HCT116 (cell line): ENCODE measurements at regions not wholly inside any gene's neighbourhood (a gene's known extent, or its start where the extent isn't known, plus 50 kb on each side); places are given as distances from the start of the nearest gene placed in this dataset.

ENCODE experiments used
- ATAC-seq: fragments of 200-7000 bp; cut with Tn5 transposase; 2 replicates; pipeline ENCODE4 v1.9.1; 2020; ENCODE audit warnings: mild to moderate bottlenecking, moderate library complexity
- BruUV-seq: library from RNA; stranded (reverse); fragments of 400-500 nt; replicated peaks from 2 replicates; lab custom pipeline; 2021; lab: Mats Ljungman, UMichigan
- CTCF ChIA-PET: fragments of 300-600 bp; sonication (Branson Sonifier 250); formaldehyde crosslinking; loops from one replicate; lab custom pipeline; 2021; ENCODE audit warnings: antibody characterized with exemption; lab: Charles Lee
- POLR2A ChIA-PET: fragments of 300-600, 350-600 bp; sonication (Branson Sonifier 250); formaldehyde crosslinking; loops from one replicate; lab custom pipeline; 2021; ENCODE audit warnings: antibody characterized with exemption; lab: Charles Lee
- RAD21 ChIA-PET, 2 experiments: fragments of 300-600 bp; sonication (Branson Sonifier 250); formaldehyde crosslinking; loops; one replicate each; lab custom pipeline; 2023; ENCODE audit warnings: low total read pairs in 2 of 2; ENCODE audit not compliant: uncharacterized antibody in 2 of 2, unreplicated experiment in 2 of 2, low non-redundant PET in 1 of 2; lab: Charles Lee
- DNase-seq: peaks from one replicate; pipeline ENCODE4 v3.0.0-alpha.2; 2010; ENCODE audit warnings: low read depth, low spot score
- H2AFZ ChIP-seq: fragments of 200-600 bp; shearing (Covaris generic), sonication (generic); 2 replicates; pipeline ENCODE4 v1.6.1; 2017; ENCODE audit warnings: low read depth, mixed run types, mixed read lengths, antibody characterized with exemption, low read length; ENCODE audit not compliant: poor library complexity, severe bottlenecking
- H3K27ac ChIP-seq: 2 replicates; pipeline ENCODE4 v1.5.1; 2012; ENCODE audit warnings: low read depth, low read length
- H3K27me3 ChIP-seq: fragments of 200-600 bp; sonication (generic); 2 replicates; pipeline ENCODE4 v1.6.1; 2016; ENCODE audit warnings: mixed run types, low read length, mixed read lengths; ENCODE audit not compliant: insufficient read depth
- H3K36me3 ChIP-seq, 2 experiments: fragments of 200-500 bp in 1 of 2; fragments of 200-600 bp in 1 of 2; sonication (Bioruptor generic) in 1 of 2; sonication (generic) in 1 of 2; 2 replicates each; pipeline versions ENCODE4 v1.5.1 to v1.6.1; 2014 to 2016; ENCODE audit warnings: low read length in 2 of 2, inconsistent platforms in 1 of 2, mixed read lengths in 1 of 2, mixed run types in 1 of 2; ENCODE audit not compliant: insufficient read depth in 2 of 2, control insufficient read depth in 1 of 2
- H3K4me1 ChIP-seq, 2 experiments: fragments of 200-600 bp in 1 of 2; sonication (generic) in 1 of 2; 2 replicates each; pipeline versions ENCODE4 v1.5.1 to v1.6.1; 2012 to 2017; ENCODE audit warnings: low read length in 2 of 2, inconsistent platforms in 1 of 2, mild to moderate bottlenecking in 1 of 2, mixed read lengths in 1 of 2, mixed run types in 1 of 2, moderate library complexity in 1 of 2; ENCODE audit not compliant: insufficient read depth in 2 of 2, control insufficient read depth in 1 of 2
- H3K4me2 ChIP-seq: fragments of 200-600 bp; sonication (generic); 2 replicates; pipeline ENCODE4 v1.6.1; 2017; ENCODE audit warnings: mixed run types, low read length, mixed read lengths
- H3K4me3 ChIP-seq, 2 experiments: fragments of 200-600 bp in 1 of 2; sonication (generic) in 1 of 2; replicated peaks in 1 of 2; 2 replicates each; pipeline ENCODE4 v1.5.1; 2011 to 2016; ENCODE audit warnings: low read length in 2 of 2, control low read depth in 1 of 2, low read depth in 1 of 2, mild to moderate bottlenecking in 1 of 2, mixed read lengths in 1 of 2, mixed run types in 1 of 2
- H3K79me2 ChIP-seq: fragments of 200-600 bp; sonication (generic); 2 replicates; pipeline ENCODE4 v1.6.1; 2017; ENCODE audit warnings: mild to moderate bottlenecking, mixed run types, low read length, moderate library complexity, mixed read lengths; ENCODE audit not compliant: insufficient read depth
- H3K9ac ChIP-seq: fragments of 200-600 bp; sonication (generic); 2 replicates; pipeline ENCODE4 v1.6.1; 2016; ENCODE audit warnings: low read length, mixed read lengths
- H3K9me2 ChIP-seq: fragments of 200-600 bp; sonication (generic), shearing (Covaris generic); 2 replicates; pipeline ENCODE4 v1.6.1; 2017; ENCODE audit warnings: mixed run types, mild to moderate bottlenecking, moderate library complexity; ENCODE audit not compliant: insufficient read depth
- H3K9me3 ChIP-seq, 2 experiments: fragments of 200-500 bp in 1 of 2; fragments of 200-600 bp in 1 of 2; sonication (Bioruptor generic) in 1 of 2; sonication (generic) in 1 of 2; 2 replicates each; pipeline ENCODE4 v1.6.1; 2014 to 2017; ENCODE audit warnings: low read length in 2 of 2, mixed read lengths in 2 of 2, inconsistent platforms in 1 of 2, low read depth in 1 of 2, mild to moderate bottlenecking in 1 of 2, mixed run types in 1 of 2, moderate library complexity in 1 of 2; ENCODE audit not compliant: control insufficient read depth in 1 of 2, insufficient read depth in 1 of 2
- H4K20me1 ChIP-seq: fragments of 200-600 bp; sonication (generic), shearing (Covaris generic); 2 replicates; pipeline ENCODE4 v1.6.1; 2017; ENCODE audit warnings: mixed run types, mild to moderate bottlenecking, moderate library complexity; ENCODE audit not compliant: insufficient read depth
- CBX3 ChIP-seq: IDR thresholded peaks from 2 replicates; pipeline ENCODE4 v1.6.1; 2012; ENCODE audit warnings: low read depth
- CEBPB ChIP-seq: IDR thresholded peaks from 2 replicates; pipeline ENCODE4 v1.6.1; 2012; ENCODE audit warnings: low read depth
- EZH2phosphoT487 ChIP-seq: fragments of 200-600 bp; IDR thresholded peaks from 2 replicates; pipeline ENCODE4 v1.6.1; 2018; ENCODE audit warnings: antibody characterized with exemption, borderline replicate concordance
- FOSL1 ChIP-seq: IDR thresholded peaks from 2 replicates; pipeline ENCODE4 v1.6.1; 2012; ENCODE audit warnings: low read depth
- JUND ChIP-seq: IDR thresholded peaks from 2 replicates; pipeline ENCODE4 v1.6.1; 2012
- POLR2A ChIP-seq: IDR thresholded peaks from 2 replicates; pipeline ENCODE4 v1.7.0; 2011; ENCODE audit warnings: borderline replicate concordance; ENCODE audit not compliant: insufficient read depth, insufficient read length; ENCODE audit errors: extremely low read depth
- SIN3A ChIP-seq: IDR thresholded peaks from 2 replicates; pipeline ENCODE4 v1.6.1; 2012; ENCODE audit warnings: low read depth
- SP1 ChIP-seq: IDR thresholded peaks from 2 replicates; pipeline ENCODE4 v1.6.1; 2012; ENCODE audit warnings: low read depth
- SRF ChIP-seq: IDR thresholded peaks from 2 replicates; pipeline ENCODE4 v1.6.1; 2012; ENCODE audit warnings: low read depth
- YY1 ChIP-seq: IDR thresholded peaks from 2 replicates; pipeline ENCODE4 v1.6.1; 2011; ENCODE audit warnings: low read length, low read depth, moderate library complexity, mild to moderate bottlenecking; ENCODE audit not compliant: insufficient replicate concordance; ENCODE audit errors: extremely low read depth
- ZFX ChIP-seq: fragments of 450-650 bp; IDR thresholded peaks from 2 replicates; pipeline ENCODE4 v1.6.1; 2017
- intact Hi-C: fragments of 100-400 bp; cut with micrococcal nuclease; formaldehyde crosslinking; loops from 2 replicates; pipeline ENCODE4 v1.10.0; 2022
- TF ChIP-seq, protein P1 (sequence below): IDR thresholded peaks from 2 replicates; pipeline ENCODE4 v1.6.1; 2012; ENCODE audit warnings: low read depth
- TF ChIP-seq, protein P2 (sequence below): IDR thresholded peaks from 2 replicates; pipeline ENCODE4 v1.6.1; 2012

DNA sequence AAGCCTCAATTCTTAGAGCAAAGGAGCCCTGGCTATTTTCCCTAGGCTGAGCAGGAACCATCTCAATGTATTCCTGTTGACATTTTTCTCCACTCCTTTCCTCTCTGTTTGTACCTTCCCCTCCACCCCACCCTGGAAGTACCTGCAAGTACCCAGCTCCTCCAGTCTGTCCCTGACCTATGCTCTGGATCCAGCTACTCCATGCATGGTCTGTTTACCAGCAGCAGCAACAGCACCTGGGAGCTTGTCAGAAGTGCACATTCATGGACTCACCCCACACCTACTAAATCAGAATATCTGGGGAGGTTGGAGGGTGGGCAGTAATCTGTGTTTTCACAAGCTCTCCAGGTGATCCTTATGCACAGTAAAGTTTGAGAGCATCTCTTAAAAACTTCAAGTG is 240.7 kb upstream of the UMPS start:
- no peak for ATAC-seq
- H3K4me3 ChIP-seq: no peak overlapping the region
- ChIA-PET CTCF (no interaction called here), POLR2A (no interaction called here), RAD21 (no interaction called here)
- H3K4me1 ChIP-seq: peaks cover 0 to 13% of the 10 kb centered on the region in 2 experiments; a peak in 2 of 4 replicates
- intact Hi-C loops: no loop called here
- H3K27ac ChIP-seq: no peak overlapping the region
- no TSS peak for BruUV-seq
- no peak overlapping the region for H3K9ac ChIP-seq
- H3K27me3 ChIP-seq: peaks cover 11% of the 10 kb centered on the region; the same call in 1 of the 2 replicates
- H3K9me3 ChIP-seq: no peaks in the 10 kb centered on the region
- TF ChIP-seq CBX3: no peak
- no peak for DNase-seq
- no peaks in the 10 kb centered on the region for H3K9me2 ChIP-seq
- no peaks in the 10 kb centered on the region for H3K36me3 ChIP-seq
- no peaks in the 10 kb centered on the region for H4K20me1 ChIP-seq
- no peak overlapping the region for H3K4me2 ChIP-seq
- H3K79me2 ChIP-seq: no peaks in the 10 kb centered on the region
- H2AFZ ChIP-seq: no peak overlapping the region

DNA sequence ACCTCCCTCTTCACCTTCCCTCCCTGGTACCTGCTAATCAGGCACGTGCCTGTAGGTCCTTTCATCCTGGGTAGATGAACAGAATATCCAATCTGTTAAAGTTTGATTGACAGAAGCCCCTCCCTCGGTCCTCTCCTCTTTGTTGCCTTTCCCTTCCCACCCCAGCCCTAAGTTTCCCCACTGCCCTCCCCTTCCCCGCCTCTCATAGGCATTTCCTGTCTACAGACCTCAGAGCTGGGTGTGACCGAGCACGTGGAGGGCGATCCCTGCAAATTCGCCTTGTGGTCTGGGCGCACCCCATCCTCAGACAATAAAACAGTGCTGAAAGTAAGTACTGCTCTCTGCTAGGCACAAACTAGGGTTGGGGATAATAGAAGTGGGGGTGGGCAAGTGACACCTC is 239.2 kb upstream of the UMPS start:
- H4K20me1 ChIP-seq: no peaks in the 10 kb centered on the region
- peaks cover 0 to 13% of the 10 kb centered on the region in 2 experiments; a peak in 2 of 4 replicates for H3K4me1 ChIP-seq
- POLR2A ChIA-PET: interaction anchor here (0.6 kb wide), 1 partner anchor 33 kb away, joined by 3 read pairs; no protein-coding TSS in a partner anchor
- peaks cover 8% of the 10 kb centered on the region; the same call in 1 of the 2 replicates for H3K27me3 ChIP-seq
- H2AFZ ChIP-seq: no peak overlapping the region
- no peaks in the 10 kb centered on the region for H3K36me3 ChIP-seq
- intact Hi-C loops: no loop called here
- no peaks in the 10 kb centered on the region for H3K79me2 ChIP-seq
- H3K9ac ChIP-seq: no peak overlapping the region
- ATAC-seq (no peak), DNase-seq (no peak)
- H3K4me3 ChIP-seq: no peak overlapping the region
- no peaks in the 10 kb centered on the region for H3K9me3 ChIP-seq
- no TSS peak for BruUV-seq
- H3K27ac ChIP-seq: no peak overlapping the region
- CTCF ChIA-PET: interaction anchor here (1.1 kb wide), 1 partner anchor 59 kb away, joined by 4 read pairs; no protein-coding TSS in a partner anchor
- H3K9me2 ChIP-seq: no peaks in the 10 kb centered on the region
- no peak overlapping the region for H3K4me2 ChIP-seq
- no peak for TF ChIP-seq CEBPB
- TF ChIP-seq SRF: no peak
- TF ChIP-seq, protein P1, sequence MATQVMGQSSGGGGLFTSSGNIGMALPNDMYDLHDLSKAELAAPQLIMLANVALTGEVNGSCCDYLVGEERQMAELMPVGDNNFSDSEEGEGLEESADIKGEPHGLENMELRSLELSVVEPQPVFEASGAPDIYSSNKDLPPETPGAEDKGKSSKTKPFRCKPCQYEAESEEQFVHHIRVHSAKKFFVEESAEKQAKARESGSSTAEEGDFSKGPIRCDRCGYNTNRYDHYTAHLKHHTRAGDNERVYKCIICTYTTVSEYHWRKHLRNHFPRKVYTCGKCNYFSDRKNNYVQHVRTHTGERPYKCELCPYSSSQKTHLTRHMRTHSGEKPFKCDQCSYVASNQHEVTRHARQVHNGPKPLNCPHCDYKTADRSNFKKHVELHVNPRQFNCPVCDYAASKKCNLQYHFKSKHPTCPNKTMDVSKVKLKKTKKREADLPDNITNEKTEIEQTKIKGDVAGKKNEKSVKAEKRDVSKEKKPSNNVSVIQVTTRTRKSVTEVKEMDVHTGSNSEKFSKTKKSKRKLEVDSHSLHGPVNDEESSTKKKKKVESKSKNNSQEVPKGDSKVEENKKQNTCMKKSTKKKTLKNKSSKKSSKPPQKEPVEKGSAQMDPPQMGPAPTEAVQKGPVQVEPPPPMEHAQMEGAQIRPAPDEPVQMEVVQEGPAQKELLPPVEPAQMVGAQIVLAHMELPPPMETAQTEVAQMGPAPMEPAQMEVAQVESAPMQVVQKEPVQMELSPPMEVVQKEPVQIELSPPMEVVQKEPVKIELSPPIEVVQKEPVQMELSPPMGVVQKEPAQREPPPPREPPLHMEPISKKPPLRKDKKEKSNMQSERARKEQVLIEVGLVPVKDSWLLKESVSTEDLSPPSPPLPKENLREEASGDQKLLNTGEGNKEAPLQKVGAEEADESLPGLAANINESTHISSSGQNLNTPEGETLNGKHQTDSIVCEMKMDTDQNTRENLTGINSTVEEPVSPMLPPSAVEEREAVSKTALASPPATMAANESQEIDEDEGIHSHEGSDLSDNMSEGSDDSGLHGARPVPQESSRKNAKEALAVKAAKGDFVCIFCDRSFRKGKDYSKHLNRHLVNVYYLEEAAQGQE: no peak
- no peak for TF ChIP-seq CBX3
- no peak for TF ChIP-seq EZH2phosphoT487
- TF ChIP-seq, protein P2, sequence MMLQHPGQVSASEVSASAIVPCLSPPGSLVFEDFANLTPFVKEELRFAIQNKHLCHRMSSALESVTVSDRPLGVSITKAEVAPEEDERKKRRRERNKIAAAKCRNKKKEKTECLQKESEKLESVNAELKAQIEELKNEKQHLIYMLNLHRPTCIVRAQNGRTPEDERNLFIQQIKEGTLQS: no peak
- no peak for TF ChIP-seq SIN3A
- no peak for TF ChIP-seq SP1
- TF ChIP-seq POLR2A: no peak
- no peak for TF ChIP-seq YY1
- TF ChIP-seq JUND: no peak
- TF ChIP-seq ZFX: no peak
- no peak for TF ChIP-seq FOSL1
- RAD21 ChIA-PET: no interaction called here
